Stimulated activated CD8-positive, alpha-beta memory T cell treated with anti-CD3 and anti-CD28 coated beads, Interleukin-7, amount 100 ng/mL, for 48 hours (primary cell): ENCODE measurements at regions not wholly inside any gene's neighbourhood (a gene's known extent, or its start where the extent isn't known, plus 50 kb on each side); places are given as distances from the start of the nearest gene placed in this dataset.

Experiments
- DNase-seq, 2 donors: peaks; one replicate each; pipeline ENCODE4 v3.0.0-alpha.2; 2020; ENCODE audit warnings: low read depth in 1 of 2; ENCODE audit errors: extremely low read depth in 1 of 2

- DNase-seq = no peak
Measured at GRCh38 chr6:1096967-1097765, 214.7 kb upstream of the FOXQ1 start.

GRCh38 chr6:1094306-1094705, 217.6 kb upstream of the FOXQ1 start:
- DNase-seq = no peak

- DNase-seq = no peak
Measured at GRCh38 chr6:1091900-1092299, 220.0 kb upstream of the FOXQ1 start.

DNA sequence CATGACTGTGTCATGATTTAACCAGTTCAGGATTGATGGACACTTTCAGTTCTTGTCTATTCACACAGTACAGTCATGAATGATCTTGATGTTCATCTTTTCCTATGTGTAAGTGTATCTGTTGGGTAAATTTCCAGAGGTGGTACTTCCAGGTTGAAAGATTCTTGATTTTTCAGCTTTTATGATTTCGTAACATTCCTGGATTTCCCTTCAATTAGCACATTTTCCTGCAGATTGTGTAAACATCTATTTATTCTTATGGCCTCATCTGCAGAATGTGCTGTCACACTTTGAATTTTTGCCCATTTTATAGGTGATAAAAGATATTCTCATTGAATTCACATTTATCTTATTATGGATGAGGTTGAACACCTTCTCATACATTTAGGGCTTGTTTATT, 222.0 kb upstream of the FOXQ1 start:
- no peak for DNase-seq

- DNase-seq = no peak
Measured at GRCh38 chr6:1088492-1089001, 223.4 kb upstream of the FOXQ1 start.

GRCh38 chr6:1087154-1087843, 224.6 kb upstream of the FOXQ1 start:
- no peak for DNase-seq

GRCh38 chr6:1086446-1087153, 225.3 kb upstream of the FOXQ1 start:
- DNase-seq = no peak

DNA sequence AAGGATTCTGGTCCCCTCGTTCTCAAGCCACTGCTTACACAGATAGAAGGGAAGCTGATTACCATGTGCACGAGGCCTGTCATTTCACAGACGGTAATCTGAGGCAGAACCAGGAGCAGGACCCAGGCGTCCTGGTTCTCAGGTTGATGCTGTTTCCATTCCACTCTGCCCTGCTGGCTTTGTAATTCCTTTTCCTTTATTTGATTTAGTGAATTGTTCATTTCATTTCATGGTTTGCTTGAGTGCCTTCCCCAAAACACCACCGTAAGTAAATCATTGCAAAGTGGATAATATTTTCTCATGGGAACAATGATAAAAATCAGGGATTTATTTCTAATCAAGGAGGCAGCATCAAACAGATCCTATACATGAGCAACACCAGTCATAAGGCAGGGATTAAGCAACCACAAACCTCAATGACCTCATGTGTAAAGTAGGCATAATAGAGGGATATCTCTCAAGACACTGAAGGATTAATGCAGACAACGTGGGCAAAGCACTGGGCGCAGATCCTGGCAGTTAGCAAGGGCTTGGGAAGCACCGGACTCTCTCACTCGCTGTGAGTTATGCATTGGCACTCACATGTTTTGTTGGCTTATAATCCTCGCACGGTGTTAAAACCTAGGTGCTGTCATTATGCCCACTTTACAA, 229.5 kb upstream of the FOXQ1 start:
- DNase-seq = no peak

- DNase-seq = no peak
Measured at GRCh38 chr6:1081551-1082284, 230.2 kb upstream of the FOXQ1 start.

GRCh38 chr6:1080453-1081337, 231.2 kb upstream of the FOXQ1 start:
- DNase-seq = no peak

- DNase-seq = no peak
Measured at GRCh38 chr6:1079525-1079924, 232.4 kb upstream of the FOXQ1 start.

DNA sequence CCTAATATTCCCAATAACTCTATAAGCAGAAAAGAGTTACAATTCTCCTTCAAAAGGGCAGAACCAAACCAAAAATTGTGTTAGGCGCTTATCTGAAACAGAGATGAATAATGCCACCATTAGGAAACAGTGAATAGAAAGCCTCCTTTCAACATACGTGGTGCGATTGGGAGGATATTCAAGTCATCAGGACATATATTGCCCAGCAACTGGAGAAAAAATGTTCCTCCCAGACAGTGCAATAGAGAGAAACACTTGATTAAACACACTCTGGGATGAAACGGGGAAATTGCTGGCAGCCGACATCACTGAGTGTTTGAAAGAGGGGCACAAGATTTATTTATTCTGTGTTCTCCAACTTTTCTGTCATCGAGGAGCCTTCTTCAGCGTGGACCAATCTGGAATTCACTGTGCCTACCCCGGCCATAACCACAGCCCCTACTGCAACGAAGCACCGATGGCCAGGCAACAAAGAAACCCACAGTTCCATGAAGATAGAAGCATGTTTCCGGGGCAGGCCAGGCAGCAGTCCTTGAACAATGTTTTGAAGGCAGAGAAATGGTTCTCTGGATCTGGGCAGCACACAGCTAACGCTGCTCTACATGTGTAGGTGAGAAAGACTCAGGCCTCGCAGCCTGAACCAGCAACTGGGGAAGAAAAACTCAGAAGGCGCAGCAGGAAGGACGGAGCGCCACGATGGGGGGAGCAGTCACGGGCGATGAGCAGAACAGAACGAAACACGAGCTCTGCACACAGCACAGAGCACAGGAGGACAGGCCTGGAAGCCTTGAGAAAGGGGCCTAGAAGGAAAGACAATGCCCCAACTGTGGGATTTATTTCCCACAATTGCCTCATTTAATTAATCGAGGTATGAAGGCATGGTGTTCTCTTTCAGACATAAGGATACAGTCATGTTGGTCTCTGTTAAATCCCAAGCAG, 234.2 kb upstream of the FOXQ1 start:
- no peak for DNase-seq

DNA sequence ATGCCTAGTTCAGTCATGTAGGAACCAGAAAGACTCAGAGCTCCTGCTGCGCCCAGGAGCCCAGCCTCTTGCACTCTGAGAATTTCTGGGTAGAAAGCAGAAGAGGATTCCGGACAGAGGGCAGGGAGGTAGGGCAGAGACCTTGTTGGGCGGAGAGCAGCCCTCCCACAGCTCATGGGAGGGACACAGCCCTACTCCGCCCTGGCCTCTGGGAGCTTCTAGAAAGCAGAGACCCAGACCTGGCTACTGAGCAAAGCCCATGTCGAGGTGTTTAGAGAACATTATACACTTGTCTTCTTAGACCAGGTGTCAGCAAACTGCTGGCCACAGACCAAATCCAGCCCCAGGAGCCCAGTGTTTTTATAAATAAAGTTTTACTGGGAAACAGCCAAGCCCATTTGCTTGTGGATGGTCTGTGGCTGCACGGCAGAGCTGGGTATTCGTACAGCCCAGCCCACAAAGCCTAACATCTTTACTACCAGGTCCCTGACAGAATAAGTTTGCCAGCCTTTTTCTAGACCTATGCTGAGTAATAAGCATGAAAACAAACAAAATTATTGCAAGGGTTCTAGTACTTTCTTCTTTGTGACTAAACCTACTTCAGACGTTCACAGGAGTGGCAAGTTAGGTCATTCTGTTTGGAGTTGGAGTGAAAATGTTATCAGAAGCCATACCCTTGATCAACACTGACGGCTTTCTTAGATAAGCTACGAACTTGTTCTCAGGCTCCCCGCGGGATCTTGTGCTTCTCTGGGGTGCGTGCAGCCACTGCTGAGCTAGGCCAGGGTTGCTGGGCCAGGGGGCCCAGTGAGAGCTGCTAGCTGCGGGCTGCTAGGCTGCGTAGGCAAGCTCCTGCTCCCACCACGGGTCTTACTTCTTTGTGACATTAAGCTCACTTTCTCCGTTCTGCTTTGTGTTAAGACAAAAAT, 235.1 kb upstream of the FOXQ1 start:
- DNase-seq = no peak

DNA sequence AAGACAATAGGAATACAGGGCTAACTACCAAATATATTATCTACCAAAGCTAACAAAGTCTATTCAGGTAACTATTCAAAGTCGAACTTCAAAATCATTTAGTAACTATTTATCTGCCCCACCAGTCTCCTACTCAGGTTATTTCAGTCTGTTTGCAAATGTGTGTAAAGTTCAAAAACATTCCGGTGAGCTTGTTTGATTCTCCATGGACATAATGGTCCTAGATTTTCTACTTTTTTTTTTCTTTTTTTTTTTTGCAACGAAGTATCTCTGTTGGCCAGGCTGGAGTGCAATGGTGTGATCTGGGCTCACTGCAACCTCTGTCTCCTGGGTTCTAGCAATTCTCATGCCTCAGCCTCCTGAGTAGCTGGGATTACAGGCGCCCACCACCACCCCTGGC, 236.0 kb upstream of the FOXQ1 start:
- DNase-seq = no peak

DNA sequence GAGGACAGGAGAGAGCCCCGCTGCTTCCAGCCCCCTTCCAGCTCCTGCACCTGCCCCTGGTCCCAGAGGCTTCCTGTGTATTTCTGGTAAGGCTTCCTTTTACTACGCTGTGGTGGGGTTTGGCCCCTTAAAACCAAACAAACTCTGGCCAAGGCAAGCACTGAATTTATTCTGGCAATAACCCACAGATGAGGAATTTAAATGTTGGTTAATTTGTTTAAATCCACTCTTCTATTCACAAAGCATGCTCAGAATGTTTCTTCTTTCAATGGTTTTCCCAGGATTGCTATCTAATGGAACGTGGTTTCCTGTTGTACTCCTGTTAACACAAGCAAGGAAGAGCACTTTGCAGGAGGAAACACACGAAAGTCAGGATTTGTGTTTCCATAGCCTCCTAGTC, 236.5 kb upstream of the FOXQ1 start:
- DNase-seq = no peak

DNA sequence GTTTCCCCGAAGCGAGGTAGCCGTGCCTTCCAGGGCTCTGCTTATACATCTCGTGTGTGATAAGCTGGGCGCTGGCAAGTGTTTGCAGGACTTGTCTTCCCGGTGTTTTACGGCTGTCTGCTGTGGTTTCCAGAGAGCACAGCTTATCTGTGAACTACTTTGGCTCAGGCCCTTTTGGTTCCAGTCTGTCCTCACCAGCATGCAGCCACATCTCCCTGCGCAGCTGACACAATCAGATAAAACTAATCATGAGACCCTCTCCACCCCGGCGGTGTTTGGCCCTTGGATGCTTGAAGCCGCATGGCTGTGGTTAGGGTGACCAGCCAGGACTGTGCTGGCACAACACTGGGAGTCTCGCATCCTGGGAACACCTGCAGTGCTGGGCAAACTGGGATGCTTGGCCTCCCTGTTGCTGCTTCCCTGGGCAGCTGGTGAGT, 241.8 kb upstream of the FOXQ1 start:
- DNase-seq = no peak

- no peak for DNase-seq
Measured at GRCh38 chr6:1068905-1069304, 243.0 kb upstream of the FOXQ1 start.
